ENCODE measurements at regions not wholly inside any gene's neighbourhood (a gene's known extent, or its start where the extent isn't known, plus 50 kb on each side); places are given as distances from the start of the nearest gene placed in this dataset.

DNA sequence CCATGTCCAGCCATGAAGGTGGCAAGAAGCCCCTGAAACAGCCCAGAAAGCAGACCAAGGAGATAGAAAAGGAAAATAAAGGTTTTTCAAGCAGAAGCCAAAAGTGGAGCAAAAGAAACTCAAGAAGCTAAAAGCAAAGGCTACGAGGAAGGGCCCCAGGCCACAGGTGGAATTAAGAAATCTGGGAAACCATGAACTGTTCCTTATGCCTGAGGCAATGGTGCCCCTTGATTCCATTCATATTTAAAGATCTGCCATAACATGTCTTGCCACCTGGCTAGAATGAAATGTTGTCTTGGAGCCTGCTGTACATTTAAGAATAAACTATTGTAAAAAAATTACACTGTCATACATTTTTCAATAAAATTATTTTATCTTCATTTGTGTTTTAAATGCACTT, 59.5 kb upstream of the TARS1 start:
- Histone ChIP-seq H3K36me3 (ENCODE audit: insufficient read depth, low read length) (no peaks in the 10 kb centered on the region), H3K9me3 (ENCODE audit: low read length) (no peaks in the 10 kb centered on the region), H3K27ac (ENCODE audit: low read depth, low read length) (no peak overlapping the region), H3K4me1 (ENCODE audit: insufficient read depth, low read length) (no peaks in the 10 kb centered on the region), H3K4me3 (ENCODE audit: low read length) (no peak overlapping the region), H3K27me3 (ENCODE audit: insufficient read depth, low read length, poor library complexity, severe bottlenecking) (no peaks in the 10 kb centered on the region)
- H3K4me1 Mint-ChIP-seq, result no peaks in the 10 kb centered on the region
- no peak for DNase-seq
- peaks cover 0 to 18% (median 15%) of the 10 kb centered on the region in 5 donors for H3K9me3 Mint-ChIP-seq
- H3K4me3 Mint-ChIP-seq, result no peak overlapping the region
- H3K27ac Mint-ChIP-seq, result no peak overlapping the region
- peaks cover 0 to 7% (median 0%) of the 10 kb centered on the region in 3 donors for H3K36me3 Mint-ChIP-seq
- ChIA-PET CTCF (no interaction called here), POLR2A (no interaction called here)
- peaks cover 4 to 8% of the 10 kb centered on the region in 2 donors for H3K27me3 Mint-ChIP-seq
